ENCODE measurements at regions not wholly inside any gene's neighbourhood (a gene's known extent, or its start where the extent isn't known, plus 50 kb on each side); places are given as distances from the start of the nearest gene placed in this dataset.

DNA sequence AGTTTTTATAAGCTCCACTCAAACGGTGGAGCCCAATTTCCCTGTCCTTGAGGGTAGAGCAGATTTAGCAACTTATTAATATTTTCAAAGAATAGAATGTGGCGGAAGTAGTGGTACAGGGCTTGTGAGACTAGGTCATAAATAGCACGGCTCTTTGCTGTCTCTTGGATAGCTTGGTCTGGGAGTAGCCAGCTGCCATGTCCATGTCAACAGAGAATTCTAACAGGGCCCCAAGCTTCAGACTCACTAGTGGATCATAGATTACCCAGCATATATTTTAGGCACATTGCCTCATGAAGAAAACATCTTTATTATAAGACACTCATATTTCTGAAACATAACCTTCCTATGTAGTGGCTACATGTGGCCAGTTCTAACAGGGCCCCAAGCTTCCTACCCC lies 755.7 kb downstream of the HDGFL1 start:
- TF ChIP-seq, protein P1, sequence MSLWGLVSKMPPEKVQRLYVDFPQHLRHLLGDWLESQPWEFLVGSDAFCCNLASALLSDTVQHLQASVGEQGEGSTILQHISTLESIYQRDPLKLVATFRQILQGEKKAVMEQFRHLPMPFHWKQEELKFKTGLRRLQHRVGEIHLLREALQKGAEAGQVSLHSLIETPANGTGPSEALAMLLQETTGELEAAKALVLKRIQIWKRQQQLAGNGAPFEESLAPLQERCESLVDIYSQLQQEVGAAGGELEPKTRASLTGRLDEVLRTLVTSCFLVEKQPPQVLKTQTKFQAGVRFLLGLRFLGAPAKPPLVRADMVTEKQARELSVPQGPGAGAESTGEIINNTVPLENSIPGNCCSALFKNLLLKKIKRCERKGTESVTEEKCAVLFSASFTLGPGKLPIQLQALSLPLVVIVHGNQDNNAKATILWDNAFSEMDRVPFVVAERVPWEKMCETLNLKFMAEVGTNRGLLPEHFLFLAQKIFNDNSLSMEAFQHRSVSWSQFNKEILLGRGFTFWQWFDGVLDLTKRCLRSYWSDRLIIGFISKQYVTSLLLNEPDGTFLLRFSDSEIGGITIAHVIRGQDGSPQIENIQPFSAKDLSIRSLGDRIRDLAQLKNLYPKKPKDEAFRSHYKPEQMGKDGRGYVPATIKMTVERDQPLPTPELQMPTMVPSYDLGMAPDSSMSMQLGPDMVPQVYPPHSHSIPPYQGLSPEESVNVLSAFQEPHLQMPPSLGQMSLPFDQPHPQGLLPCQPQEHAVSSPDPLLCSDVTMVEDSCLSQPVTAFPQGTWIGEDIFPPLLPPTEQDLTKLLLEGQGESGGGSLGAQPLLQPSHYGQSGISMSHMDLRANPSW (CRISPR knock-in tag; conservative IDR thresholded peaks at IDR 0.05; ENCODE audit: low read depth): no peak
- TF ChIP-seq, protein P2, sequence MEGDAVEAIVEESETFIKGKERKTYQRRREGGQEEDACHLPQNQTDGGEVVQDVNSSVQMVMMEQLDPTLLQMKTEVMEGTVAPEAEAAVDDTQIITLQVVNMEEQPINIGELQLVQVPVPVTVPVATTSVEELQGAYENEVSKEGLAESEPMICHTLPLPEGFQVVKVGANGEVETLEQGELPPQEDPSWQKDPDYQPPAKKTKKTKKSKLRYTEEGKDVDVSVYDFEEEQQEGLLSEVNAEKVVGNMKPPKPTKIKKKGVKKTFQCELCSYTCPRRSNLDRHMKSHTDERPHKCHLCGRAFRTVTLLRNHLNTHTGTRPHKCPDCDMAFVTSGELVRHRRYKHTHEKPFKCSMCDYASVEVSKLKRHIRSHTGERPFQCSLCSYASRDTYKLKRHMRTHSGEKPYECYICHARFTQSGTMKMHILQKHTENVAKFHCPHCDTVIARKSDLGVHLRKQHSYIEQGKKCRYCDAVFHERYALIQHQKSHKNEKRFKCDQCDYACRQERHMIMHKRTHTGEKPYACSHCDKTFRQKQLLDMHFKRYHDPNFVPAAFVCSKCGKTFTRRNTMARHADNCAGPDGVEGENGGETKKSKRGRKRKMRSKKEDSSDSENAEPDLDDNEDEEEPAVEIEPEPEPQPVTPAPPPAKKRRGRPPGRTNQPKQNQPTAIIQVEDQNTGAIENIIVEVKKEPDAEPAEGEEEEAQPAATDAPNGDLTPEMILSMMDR (IDR thresholded peaks at IDR 0.05): no peak
- no peak for TF ChIP-seq NFYB (CRISPR knock-in tag; conservative IDR thresholded peaks at IDR 0.05; ENCODE audit: low read depth)
- TF ChIP-seq, protein P3, sequence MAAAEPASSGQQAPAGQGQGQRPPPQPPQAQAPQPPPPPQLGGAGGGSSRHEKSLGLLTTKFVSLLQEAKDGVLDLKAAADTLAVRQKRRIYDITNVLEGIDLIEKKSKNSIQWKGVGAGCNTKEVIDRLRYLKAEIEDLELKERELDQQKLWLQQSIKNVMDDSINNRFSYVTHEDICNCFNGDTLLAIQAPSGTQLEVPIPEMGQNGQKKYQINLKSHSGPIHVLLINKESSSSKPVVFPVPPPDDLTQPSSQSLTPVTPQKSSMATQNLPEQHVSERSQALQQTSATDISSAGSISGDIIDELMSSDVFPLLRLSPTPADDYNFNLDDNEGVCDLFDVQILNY (CRISPR knock-in tag; IDR thresholded peaks at IDR 0.05): no peak
- no peak for TF ChIP-seq RORB (CRISPR knock-in tag; IDR thresholded peaks at IDR 0.05)
